ENCODE measurements at regions not wholly inside any gene's neighbourhood (a gene's known extent, or its start where the extent isn't known, plus 50 kb on each side); places are given as distances from the start of the nearest gene placed in this dataset.

DNA sequence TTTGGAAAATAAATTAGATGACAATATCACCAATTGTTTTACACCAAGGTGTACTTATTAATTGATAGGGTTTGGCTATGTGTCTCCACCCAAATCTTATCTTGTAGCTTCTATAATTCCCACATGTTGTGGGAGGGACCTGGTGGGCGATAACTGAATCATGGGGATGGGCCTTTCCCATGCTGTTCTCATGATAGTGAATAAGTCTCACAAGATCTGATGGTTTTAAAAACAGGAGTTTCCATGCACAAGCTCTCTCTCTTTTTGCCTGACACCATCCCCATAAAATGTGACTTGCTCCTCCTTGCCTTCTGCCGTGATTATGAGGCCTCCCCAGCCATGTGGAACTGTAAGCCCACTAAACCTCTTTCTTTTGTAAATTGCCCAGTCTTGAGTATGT is 131.0 kb upstream of the LMO4 start:
- Histone ChIP-seq H3K4me3 (no peak overlapping the region), H3K4me1 (no peaks in the 10 kb centered on the region), H3K27me3 (peaks cover 0 to 2% (median 0%) of the 10 kb centered on the region in 7 donors), H3K9me3 (peaks cover 0 to 23% (median 11%) of the 10 kb centered on the region in 11 donors), H3K36me3 (no peaks in the 10 kb centered on the region), H3K27ac (no peak overlapping the region)
- no peak for DNase-seq
- intact Hi-C loops (cut with DNase I): no loop called here
- TF ChIP-seq, protein P1, sequence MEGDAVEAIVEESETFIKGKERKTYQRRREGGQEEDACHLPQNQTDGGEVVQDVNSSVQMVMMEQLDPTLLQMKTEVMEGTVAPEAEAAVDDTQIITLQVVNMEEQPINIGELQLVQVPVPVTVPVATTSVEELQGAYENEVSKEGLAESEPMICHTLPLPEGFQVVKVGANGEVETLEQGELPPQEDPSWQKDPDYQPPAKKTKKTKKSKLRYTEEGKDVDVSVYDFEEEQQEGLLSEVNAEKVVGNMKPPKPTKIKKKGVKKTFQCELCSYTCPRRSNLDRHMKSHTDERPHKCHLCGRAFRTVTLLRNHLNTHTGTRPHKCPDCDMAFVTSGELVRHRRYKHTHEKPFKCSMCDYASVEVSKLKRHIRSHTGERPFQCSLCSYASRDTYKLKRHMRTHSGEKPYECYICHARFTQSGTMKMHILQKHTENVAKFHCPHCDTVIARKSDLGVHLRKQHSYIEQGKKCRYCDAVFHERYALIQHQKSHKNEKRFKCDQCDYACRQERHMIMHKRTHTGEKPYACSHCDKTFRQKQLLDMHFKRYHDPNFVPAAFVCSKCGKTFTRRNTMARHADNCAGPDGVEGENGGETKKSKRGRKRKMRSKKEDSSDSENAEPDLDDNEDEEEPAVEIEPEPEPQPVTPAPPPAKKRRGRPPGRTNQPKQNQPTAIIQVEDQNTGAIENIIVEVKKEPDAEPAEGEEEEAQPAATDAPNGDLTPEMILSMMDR (IDR thresholded peaks at IDR 0.05): no peak
- WGBS, 2 donors: 77 to 83% methylated on average over 2 of the region's 2 CpGs
- ATAC-seq: no peak

DNA sequence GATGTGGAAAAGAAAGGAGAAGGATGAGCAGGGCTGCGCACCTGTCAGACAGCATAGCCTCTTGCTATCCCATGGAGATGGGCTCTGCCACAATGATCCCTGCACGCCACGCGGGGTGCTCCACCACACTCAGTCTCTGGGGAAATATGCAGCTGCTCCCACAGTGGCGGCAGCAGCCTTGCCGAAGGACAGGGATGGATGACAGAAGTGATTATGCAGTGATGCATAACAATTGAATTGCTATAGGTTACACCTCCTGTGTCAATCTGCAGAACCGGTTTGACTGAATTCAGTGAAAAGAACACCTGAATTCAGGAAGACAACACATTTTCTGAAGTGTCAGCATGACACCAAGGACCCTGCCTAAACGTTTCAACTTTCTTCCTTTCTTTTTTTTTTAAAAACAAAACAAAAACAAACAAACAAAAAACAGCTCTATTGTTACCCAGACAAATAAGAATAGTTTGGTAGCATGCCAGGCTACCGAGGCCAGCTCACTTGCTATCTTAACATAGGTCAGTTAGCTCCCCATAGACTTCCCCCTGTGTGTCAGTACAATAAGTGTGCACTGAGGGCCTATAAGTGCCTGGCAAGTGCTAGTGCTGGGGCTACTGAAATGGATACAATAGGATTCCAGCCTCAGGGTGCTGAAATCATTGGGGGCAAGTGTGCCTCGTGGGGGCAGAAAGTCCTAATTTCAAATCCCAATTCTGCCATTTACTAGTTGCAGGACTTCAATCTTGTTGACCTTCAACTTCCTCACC is 127.6 kb upstream of the LMO4 start:
- no peak for ATAC-seq
- peaks cover 0 to 4% (median 0%) of the 10 kb centered on the region in 9 donors for H3K4me1 ChIP-seq
- intact Hi-C loops (cut with DNase I): loop anchor here in 1 of 10 donors (2.0 kb wide), 1 partner anchor 30 kb away; no protein-coding TSS in a partner anchor

DNA sequence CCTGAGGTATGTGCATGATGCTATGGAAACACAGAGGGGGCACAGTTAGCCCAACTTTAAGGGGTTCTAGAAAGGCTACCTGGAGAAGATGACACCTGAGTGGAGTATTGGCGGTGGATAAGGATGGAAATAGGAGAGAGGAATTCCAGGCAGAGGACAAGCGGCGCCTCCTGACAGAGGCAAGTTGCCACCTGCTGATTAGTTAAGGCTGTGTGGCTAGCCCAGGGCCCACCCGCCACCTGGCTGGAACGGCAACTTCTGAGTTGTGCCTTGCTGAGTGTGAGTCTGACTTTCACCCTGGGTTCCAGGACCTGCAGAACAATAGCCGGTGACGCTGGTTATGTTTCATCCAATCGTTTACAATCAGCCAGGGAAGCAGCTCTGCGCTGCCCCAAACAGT is 126.9 kb upstream of the LMO4 start:
- ATAC-seq: no peak
- 90 to 91% methylated on average over 9 of the region's 9 CpGs for WGBS, 2 donors
- DNase-seq: no peak
- H3K27me3 ChIP-seq: peaks cover 0 to 7% (median 0%) of the 10 kb centered on the region in 7 donors
- no peaks in the 10 kb centered on the region for H3K9me3 ChIP-seq
- TF ChIP-seq, protein P1 (IDR thresholded peaks at IDR 0.05): no peak
- no peak overlapping the region for H3K27ac ChIP-seq
- H3K36me3 ChIP-seq: no peaks in the 10 kb centered on the region
- intact Hi-C loops (cut with DNase I): loop anchor here in 1 of 10 donors (2.0 kb wide), 1 partner anchor 31 kb away; no protein-coding TSS in a partner anchor
- H3K4me3 ChIP-seq: no peak overlapping the region
- peaks cover 0 to 4% (median 0%) of the 10 kb centered on the region in 9 donors for H3K4me1 ChIP-seq

More for the DNA sequence above, 127.6 kb upstream of the LMO4 start:
- peaks cover 0 to 7% (median 0%) of the 10 kb centered on the region in 7 donors for H3K27me3 ChIP-seq
- H3K9me3 ChIP-seq: peaks cover 0 to 2% (median 0%) of the 10 kb centered on the region in 11 donors
- no peak overlapping the region for H3K27ac ChIP-seq
- WGBS, 2 donors: 66 to 68% methylated on average over 10 of the region's 10 CpGs
- no peak overlapping the region for H3K4me3 ChIP-seq
- DNase-seq: no peak
- TF ChIP-seq, protein P1 (IDR thresholded peaks at IDR 0.05): no peak
- no peaks in the 10 kb centered on the region for H3K36me3 ChIP-seq

DNA sequence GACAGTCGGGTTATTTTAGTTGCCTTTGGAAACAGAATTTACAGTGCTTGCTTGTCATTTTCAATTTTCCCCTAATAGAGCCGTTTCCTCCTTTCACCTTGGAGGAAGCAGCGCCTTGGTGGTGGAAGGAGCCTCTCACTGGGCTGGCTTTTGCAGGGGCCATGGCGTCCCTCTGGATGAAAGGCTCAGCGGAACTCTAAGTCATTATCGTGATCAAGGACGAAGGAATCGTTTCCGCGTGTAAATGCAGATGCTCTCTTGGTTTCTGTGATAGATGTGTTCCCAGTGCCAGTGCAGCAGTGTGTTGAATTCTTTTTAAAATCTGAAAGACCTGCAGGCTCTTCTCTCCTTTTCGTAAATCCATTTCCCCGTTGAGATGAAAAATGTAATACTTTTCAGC is 126.2 kb upstream of the LMO4 start:
- TF ChIP-seq, protein P1 (IDR thresholded peaks at IDR 0.05): no peak
- WGBS, 2 donors: 86 to 91% methylated on average over 12 of the region's 12 CpGs

More for the DNA sequence above, 126.2 kb upstream of the LMO4 start:
- Histone ChIP-seq H3K27me3 (peaks cover 0 to 7% (median 0%) of the 10 kb centered on the region in 7 donors), H3K4me3 (no peak overlapping the region), H3K36me3 (no peaks in the 10 kb centered on the region), H3K4me1 (peaks cover 0 to 4% (median 0%) of the 10 kb centered on the region in 9 donors), H3K9me3 (no peaks in the 10 kb centered on the region), H3K27ac (no peak overlapping the region)
- ATAC-seq (no peak), DNase-seq (no peak)
- intact Hi-C loops (cut with DNase I): no loop called here
